ENCODE measurements at regions not wholly inside any gene's neighbourhood (a gene's known extent, or its start where the extent isn't known, plus 50 kb on each side); places are given as distances from the start of the nearest gene placed in this dataset.

GRCh38 chr4:13930155-13930554 lies 302.6 kb upstream of the BOD1L1 start:
- DNase-seq (ENCODE audit: low read depth, low spot score) = no peak

DNA sequence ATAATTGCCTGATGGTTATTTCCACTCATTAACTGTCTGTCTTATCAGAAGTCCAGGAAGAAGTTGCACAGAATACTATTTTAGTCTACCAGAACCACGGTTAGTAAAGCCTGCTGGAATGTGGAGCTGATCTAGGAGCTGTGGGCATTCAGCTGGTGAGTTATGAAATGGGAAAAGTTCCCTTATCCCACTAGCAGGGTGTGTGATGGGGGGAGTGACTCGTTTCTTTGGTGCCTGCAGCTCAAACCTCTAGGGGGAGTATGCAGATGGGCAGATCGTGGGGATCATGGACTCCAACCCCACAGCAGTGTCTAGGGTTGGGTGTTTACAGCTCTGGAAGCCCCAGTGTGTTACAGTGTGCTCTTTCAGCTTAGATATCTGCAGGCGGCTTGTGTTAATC lies 305.7 kb upstream of the BOD1L1 start:
- DNase-seq (ENCODE audit: low read depth, low spot score) = no peak

DNA sequence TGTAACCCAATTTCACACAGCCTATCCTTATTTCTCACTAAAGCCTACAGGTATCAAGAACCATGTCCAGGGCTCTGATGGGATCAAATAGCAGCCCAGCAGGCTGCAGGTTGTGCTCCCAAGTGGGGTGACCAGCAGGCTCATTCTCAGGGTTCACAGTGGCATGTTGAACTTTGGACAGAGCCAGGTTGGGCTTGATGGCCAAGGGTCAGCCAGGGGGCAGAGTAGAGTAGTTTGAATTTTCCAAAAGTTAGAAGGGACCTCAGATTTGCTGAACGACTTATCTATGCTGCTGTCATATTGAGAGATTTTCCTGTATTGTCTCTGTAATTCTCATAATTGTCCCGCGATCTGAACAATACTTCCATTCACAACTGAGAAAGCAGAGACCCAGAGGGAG lies 310.8 kb upstream of the BOD1L1 start:
- no peak for DNase-seq (ENCODE audit: low read depth, low spot score)

DNA sequence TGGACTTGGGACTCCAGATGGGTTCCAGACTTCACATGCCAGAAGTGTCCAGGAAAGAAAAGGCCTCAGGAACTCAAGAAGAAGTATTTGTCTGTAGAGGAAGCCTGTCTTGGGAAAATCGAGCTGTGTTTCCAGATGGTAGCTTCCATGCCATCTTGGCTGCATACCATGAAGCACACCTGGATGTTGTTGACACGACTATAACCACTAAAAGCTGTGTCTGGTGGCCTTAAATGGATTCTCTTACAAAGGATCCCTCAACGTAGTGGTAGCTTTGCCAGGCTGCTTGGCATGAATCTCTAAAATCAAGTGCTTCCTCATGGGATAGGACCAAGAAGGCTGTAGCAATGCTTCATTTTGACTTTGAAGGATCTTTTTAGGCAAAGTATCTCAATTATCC lies 313.4 kb upstream of the BOD1L1 start:
- no peak for DNase-seq (ENCODE audit: low read depth, low spot score)

- DNase-seq (ENCODE audit: low read depth, low spot score) = no peak
These were observed 315.5 kb upstream of the BOD1L1 start for GRCh38 chr4:13942977-13943376.

DNA sequence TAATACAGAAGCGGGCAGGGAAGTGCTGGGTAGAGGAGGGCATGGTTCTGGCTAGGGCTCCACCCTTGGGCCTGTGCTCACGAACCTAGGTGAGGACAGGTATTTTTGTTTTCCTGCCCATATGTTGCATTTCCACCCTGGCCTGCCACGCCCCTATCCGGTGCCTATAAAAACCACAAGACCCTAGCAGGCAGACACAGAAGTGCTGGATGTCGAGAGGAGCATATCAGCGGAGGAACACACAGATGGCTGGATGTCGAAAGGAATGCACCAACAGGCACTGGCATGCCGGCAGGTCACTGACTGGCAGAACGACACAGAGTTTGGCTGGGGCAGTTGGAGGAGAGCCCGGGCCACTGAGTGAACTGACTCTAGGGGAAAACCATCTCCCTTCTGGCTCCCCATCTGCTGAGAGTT lies 316.6 kb upstream of the BOD1L1 start:
- DNase-seq (ENCODE audit: low read depth, low spot score) = no peak

GRCh38 chr4:13947921-13948320 lies 320.4 kb upstream of the BOD1L1 start:
- no peak for DNase-seq (ENCODE audit: low read depth, low spot score)

GRCh38 chr4:13950491-13950890 lies 323.0 kb upstream of the BOD1L1 start:
- no peak for DNase-seq (ENCODE audit: low read depth, low spot score)

GRCh38 chr4:13953083-13953482 lies 325.6 kb upstream of the BOD1L1 start:
- DNase-seq (ENCODE audit: low read depth, low spot score) = no peak

DNA sequence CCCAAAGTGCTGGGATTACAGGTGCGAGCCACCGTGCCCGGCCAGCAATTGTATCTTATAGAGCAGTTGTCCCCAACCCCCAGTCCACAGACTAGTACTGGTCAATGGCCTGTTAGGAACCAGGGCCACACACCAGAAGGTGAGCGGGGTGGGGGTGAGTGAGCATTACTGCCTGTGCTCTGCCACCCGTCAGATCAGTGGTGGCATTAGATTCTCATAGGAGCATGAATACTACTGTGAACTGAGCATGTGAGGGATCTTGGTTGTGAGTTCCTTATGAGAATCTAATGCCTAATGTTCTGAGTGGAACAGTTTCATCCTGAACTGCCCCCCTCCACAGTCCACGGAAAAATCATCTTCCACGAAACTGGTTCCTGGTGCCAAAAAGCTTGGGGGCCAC lies 328.0 kb upstream of the BOD1L1 start:
- no peak for DNase-seq (ENCODE audit: low read depth, low spot score)

- DNase-seq (ENCODE audit: low read depth, low spot score) = no peak
These were observed 329.4 kb upstream of the BOD1L1 start for GRCh38 chr4:13956947-13957346.

DNA sequence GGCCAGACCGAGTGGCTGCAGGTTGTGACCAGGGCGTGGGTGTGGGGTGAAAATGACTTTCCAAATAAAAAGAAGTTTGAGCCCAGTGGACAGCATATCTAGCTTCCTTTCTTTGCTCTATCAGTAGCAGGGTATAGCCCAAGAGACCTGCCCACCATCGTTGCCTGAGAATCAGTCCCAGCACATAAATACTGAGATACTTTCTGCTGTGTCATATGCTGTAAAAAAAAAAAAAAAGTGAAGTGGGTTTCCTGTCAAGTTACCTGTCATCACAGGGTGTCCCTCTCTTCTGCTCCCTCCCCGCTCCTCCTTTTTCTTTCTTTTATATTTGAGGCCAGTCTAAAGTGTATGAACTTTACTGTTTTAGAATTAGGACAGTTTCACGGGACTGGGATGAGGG lies 330.3 kb upstream of the BOD1L1 start:
- no peak for DNase-seq (ENCODE audit: low read depth, low spot score)

DNA sequence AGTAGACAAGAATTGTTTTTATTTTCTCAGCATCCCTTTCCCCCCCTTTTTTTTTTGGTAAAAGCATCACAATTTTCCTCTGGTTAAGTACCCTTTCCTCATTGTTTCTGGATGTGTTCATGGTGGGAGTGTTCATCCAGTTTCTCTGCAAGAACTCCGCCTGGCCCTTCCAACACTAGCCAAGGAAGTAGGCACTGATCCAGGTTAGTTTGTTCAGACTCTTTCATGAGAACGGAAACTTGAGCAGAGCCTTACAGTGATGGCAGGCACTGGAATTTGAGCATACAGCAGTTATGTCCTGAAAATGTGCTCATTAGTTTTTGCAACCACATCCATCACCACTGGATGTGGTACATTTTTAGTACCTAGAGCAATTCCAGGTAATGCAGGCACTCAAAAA lies 336.1 kb upstream of the BOD1L1 start:
- no peak for DNase-seq (ENCODE audit: low read depth, low spot score)

GRCh38 chr4:13966231-13967195 lies 339.0 kb upstream of the BOD1L1 start:
- DNase-seq (ENCODE audit: low read depth, low spot score) = peak; percentile 53

- DNase-seq (ENCODE audit: low read depth, low spot score) = no peak
These were observed 341.2 kb upstream of the BOD1L1 start for GRCh38 chr4:13968723-13969122.

DNA sequence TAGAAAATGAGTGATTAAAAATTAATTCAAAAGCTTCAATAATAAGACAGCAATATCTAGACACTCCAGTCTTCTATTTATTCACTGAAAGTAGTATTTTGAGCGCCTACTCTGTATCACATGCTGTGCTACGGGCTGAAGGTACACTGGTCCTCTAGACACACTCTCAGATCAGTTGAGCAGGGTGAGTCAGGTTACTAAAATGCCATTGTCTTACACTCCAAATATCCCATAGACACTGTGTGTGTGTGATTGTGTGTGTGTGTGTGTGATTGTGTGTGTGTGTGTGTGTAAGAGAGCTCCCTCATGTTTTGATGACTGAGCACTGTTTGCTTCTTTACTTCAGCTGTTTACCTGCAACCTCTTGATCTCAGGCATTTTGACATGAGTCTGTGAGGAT lies 342.8 kb upstream of the BOD1L1 start:
- DNase-seq (ENCODE audit: low read depth, low spot score) = no peak

GRCh38 chr4:13977746-13978145 lies 350.2 kb upstream of the BOD1L1 start:
- no peak for DNase-seq (ENCODE audit: low read depth, low spot score)

DNA sequence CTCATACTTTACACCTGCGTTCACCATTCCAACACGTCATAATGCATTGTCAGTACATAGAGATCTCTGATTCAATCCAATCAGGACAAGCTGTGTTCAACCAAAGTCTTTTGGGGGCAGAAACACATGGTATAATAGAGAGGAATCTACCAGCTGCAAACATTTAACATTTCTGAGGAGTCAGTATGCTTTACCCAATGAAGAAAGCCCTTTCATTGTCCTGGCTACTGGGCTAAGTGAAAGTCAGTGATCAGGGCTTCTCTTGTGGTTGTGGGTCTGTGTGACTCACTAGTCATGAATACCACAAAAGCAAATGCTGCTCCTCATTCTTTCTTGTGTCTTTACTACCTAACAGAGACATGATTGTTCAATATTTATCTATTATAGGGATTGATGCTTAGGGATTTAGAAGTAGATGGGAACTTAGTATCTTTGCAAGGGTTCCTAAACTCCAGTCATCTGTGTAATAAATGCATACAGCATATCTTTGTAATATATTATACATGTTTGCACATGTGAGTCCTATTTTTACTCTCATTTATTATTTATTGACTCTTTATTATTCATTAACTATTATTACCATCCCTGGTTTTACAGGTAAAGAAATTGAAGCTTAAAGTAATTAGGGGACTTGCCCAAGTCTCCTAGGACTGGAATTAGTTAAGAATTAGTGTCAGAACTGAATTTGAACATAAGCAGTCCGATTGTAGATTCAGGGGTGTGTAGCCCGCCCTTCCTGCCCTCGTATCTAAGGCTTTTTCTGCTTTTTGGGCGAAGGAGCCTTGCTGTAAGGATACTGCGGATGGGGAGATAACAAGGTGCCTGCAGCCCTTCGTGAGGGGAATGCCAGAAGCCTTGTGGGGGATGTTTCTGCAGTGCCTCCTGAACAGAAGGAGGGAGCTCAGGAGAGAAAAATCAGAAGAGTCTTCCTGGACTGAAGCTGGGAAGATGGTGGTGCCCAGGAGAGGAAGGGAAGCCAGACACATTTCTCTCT lies 353.1 kb upstream of the BOD1L1 start:
- peak; percentile 35 for DNase-seq (ENCODE audit: low read depth, low spot score)

- no peak for DNase-seq (ENCODE audit: low read depth, low spot score)
These were observed 354.0 kb upstream of the BOD1L1 start for GRCh38 chr4:13981499-13981898.

DNA sequence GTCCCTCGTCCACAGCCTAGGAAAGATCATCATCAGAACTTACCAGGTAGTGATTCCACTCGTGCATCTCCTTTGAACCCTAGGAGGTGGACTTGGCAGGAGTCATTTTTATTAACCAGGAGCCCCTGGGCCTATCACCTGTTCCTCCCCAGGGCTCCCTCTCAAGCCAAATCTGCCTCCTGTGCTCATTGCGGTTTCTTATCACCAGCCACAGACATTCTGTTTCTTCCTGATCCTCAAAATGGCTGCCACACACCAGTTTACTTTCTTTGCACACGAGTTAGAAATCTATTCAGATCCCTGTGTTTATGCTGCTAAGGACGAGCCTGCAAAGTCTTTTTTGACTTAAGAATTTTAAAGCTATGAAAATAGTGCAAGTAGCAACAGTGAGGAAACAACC lies 354.5 kb upstream of the BOD1L1 start:
- DNase-seq (ENCODE audit: low read depth, low spot score) = no peak

DNA sequence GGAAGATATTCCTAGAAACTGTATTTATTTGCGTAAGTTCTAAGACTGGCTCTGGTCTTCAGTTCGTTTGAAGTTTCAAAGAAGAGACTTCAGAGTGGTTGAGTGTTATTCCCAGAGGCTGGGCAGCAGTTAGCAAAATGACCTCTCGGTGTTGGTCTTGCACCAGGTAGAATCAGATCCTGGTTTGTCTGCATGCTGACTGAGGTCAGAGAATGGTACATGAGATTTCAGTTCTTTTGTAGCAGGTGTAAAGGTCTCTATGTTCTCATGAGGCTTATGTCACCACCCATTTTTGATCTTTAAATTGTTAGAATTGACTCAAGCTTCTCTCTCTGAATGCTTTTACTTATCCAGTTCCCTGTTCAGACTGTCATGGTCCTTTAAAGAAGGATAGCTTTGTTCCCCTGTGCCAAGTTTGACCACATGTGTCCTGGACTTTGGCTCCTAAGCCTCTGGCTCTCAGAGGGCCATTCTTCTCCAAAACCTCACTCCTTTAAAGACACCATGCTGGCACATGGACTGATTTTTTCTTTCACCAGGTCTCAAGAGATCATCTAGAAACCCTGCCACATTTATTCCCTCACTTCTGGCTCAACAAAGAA lies 355.8 kb upstream of the BOD1L1 start:
- no peak for DNase-seq (ENCODE audit: low read depth, low spot score)
